Panc1 (cell line): ENCODE measurements at regions not wholly inside any gene's neighbourhood (a gene's known extent, or its start where the extent isn't known, plus 50 kb on each side); places are given as distances from the start of the nearest gene placed in this dataset.
"Not testable (repeated sequence)": the region's sequence is repeated elsewhere in the genome, so short reads cannot be mapped to it uniquely, and the experiment has no call there.

Source experiments
- POLR2AphosphoS5 ChIP-seq: IDR thresholded peaks from 2 replicates; pipeline ENCODE4 v1.6.1; 2012; ENCODE audit warnings: mild to moderate bottlenecking, low read depth, low read length, moderate library complexity
- TF ChIP-seq, protein P1 (sequence below), 2 experiments: IDR thresholded peaks; 2 replicates each; pipeline ENCODE4 v1.6.1; 2011 to 2012; ENCODE audit warnings: low read depth in 2 of 2, control low read depth in 1 of 2, low read length in 1 of 2, mild to moderate bottlenecking in 1 of 2, moderate library complexity in 1 of 2; ENCODE audit not compliant: insufficient read depth in 1 of 2
- TF ChIP-seq, protein P2 (sequence below): fragments of 450-650 bp; IDR thresholded peaks from 2 replicates; pipeline ENCODE4 v1.5.1; 2017; ENCODE audit warnings: mild to moderate bottlenecking

DNA sequence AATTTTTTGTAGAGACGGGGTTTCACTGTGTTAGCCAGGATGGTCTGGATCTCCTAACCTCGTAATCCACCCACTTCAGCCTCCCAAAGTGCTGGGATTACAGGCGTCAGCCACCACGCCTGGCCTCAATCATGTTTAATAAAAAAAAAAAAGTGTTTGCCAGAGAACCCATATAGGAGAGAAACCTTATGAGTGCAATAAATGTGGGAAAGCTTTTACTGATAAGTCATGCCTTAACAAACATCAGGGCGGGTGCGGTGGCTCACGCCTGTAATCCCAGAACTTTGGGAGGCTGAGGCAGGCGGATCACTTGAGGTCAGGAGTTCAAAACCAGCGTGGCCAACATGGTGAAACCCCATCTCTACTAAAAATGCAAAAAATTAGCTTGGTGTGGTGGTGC, 110.9 kb upstream of the PPP2R5A start:
- TF ChIP-seq, protein P1, sequence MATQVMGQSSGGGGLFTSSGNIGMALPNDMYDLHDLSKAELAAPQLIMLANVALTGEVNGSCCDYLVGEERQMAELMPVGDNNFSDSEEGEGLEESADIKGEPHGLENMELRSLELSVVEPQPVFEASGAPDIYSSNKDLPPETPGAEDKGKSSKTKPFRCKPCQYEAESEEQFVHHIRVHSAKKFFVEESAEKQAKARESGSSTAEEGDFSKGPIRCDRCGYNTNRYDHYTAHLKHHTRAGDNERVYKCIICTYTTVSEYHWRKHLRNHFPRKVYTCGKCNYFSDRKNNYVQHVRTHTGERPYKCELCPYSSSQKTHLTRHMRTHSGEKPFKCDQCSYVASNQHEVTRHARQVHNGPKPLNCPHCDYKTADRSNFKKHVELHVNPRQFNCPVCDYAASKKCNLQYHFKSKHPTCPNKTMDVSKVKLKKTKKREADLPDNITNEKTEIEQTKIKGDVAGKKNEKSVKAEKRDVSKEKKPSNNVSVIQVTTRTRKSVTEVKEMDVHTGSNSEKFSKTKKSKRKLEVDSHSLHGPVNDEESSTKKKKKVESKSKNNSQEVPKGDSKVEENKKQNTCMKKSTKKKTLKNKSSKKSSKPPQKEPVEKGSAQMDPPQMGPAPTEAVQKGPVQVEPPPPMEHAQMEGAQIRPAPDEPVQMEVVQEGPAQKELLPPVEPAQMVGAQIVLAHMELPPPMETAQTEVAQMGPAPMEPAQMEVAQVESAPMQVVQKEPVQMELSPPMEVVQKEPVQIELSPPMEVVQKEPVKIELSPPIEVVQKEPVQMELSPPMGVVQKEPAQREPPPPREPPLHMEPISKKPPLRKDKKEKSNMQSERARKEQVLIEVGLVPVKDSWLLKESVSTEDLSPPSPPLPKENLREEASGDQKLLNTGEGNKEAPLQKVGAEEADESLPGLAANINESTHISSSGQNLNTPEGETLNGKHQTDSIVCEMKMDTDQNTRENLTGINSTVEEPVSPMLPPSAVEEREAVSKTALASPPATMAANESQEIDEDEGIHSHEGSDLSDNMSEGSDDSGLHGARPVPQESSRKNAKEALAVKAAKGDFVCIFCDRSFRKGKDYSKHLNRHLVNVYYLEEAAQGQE (IDR thresholded peaks at IDR 0.05; ENCODE audit: insufficient read depth in 1 of 2, low read depth in 2 of 2, low read length in 1 of 2), result not testable (repeated sequence)
- TF ChIP-seq, protein P2, sequence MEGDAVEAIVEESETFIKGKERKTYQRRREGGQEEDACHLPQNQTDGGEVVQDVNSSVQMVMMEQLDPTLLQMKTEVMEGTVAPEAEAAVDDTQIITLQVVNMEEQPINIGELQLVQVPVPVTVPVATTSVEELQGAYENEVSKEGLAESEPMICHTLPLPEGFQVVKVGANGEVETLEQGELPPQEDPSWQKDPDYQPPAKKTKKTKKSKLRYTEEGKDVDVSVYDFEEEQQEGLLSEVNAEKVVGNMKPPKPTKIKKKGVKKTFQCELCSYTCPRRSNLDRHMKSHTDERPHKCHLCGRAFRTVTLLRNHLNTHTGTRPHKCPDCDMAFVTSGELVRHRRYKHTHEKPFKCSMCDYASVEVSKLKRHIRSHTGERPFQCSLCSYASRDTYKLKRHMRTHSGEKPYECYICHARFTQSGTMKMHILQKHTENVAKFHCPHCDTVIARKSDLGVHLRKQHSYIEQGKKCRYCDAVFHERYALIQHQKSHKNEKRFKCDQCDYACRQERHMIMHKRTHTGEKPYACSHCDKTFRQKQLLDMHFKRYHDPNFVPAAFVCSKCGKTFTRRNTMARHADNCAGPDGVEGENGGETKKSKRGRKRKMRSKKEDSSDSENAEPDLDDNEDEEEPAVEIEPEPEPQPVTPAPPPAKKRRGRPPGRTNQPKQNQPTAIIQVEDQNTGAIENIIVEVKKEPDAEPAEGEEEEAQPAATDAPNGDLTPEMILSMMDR, result not testable (repeated sequence)
- TF ChIP-seq POLR2AphosphoS5, result not testable (repeated sequence)
